Astrocyte (in vitro differentiated cells and primary cell): ENCODE measurements at regions not wholly inside any gene's neighbourhood (a gene's known extent, or its start where the extent isn't known, plus 50 kb on each side); places are given as distances from the start of the nearest gene placed in this dataset.

Experiments used
- EZH2 ChIP-seq: IDR thresholded peaks from 2 replicates; pipeline ENCODE4 v1.6.1; 2012; ENCODE audit warnings: mild to moderate bottlenecking, low read length, inconsistent platforms; ENCODE audit not compliant: insufficient read depth
- TF ChIP-seq, protein P1 (sequence below): IDR thresholded peaks from 2 replicates; pipeline ENCODE4 v1.5.1; 2011; ENCODE audit warnings: low read depth, mild to moderate bottlenecking, inconsistent platforms, low read length, moderate library complexity; ENCODE audit not compliant: insufficient read depth

DNA sequence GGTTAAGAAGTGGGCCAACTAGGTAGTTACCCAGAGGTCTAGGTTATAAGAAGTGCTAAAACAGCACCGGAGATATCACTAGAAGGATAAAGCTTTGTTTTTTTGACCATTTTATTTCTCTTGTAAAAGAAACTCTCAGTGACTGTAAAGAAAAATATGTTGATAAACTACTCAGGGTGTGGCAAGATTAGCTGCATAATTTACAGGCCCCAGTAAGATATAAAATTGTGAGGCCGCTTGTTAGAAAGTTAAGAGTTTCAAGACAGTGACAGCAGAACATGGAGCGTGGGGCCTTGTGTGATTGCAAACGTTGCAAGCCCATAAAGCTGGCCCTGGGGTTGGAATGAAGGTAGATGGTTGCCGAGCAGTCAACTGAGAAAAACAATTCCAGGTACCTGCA lies 263.7 kb upstream of the EEF2KMT start:
- TF ChIP-seq, protein P1, sequence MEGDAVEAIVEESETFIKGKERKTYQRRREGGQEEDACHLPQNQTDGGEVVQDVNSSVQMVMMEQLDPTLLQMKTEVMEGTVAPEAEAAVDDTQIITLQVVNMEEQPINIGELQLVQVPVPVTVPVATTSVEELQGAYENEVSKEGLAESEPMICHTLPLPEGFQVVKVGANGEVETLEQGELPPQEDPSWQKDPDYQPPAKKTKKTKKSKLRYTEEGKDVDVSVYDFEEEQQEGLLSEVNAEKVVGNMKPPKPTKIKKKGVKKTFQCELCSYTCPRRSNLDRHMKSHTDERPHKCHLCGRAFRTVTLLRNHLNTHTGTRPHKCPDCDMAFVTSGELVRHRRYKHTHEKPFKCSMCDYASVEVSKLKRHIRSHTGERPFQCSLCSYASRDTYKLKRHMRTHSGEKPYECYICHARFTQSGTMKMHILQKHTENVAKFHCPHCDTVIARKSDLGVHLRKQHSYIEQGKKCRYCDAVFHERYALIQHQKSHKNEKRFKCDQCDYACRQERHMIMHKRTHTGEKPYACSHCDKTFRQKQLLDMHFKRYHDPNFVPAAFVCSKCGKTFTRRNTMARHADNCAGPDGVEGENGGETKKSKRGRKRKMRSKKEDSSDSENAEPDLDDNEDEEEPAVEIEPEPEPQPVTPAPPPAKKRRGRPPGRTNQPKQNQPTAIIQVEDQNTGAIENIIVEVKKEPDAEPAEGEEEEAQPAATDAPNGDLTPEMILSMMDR, result no peak
- TF ChIP-seq EZH2, result no peak
